ENCODE measurements at regions not wholly inside any gene's neighbourhood (a gene's known extent, or its start where the extent isn't known, plus 50 kb on each side); places are given as distances from the start of the nearest gene placed in this dataset.

DNA sequence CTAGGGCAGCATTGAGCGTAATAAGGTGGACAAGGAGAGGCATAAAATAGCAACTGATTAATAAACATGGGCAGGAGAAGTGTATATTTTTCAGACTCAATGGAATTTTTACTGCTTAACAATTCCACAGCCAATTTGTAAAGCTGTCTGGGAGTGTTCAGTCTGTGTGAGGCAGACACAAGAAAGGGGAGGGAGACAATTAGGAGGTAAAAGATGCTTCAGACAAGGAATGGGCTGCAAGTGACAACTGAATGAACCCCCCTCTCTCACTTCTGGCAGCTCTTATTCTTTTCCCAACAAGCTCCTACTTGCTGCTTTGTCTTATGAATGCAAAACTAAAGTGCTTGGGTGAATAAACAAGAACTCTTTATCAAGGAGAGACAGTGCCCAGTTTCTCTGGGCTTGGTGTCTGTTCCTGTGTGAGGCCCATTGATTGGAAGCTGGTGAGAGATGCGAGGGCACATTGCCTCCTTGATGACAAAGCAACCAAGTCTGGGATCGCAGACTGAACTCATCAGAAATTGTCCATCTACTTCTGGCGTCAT, 575.3 kb downstream of the RNF144B start:
- Histone ChIP-seq H3F3A (ENCODE audit: insufficient read depth, low read depth) (no peaks in the 10 kb centered on the region), H3K4me1 (replicated peaks; ENCODE audit: insufficient read depth) (no peaks in the 10 kb centered on the region), H3K36me3 (ENCODE audit: low read depth) (no peaks in the 10 kb centered on the region), H3K9me3 (ENCODE audit: insufficient read depth, low read depth) (no peaks in the 10 kb centered on the region), H3K9me2 (ENCODE audit: insufficient read depth) (no peaks in the 10 kb centered on the region), H3K4me3 (no peak overlapping the region), H3K27me3 (ENCODE audit: insufficient read depth, low read depth) (no peaks in the 10 kb centered on the region), H2AFZ (no peak overlapping the region), H3K27ac (no peak overlapping the region), H4K20me1 (ENCODE audit: insufficient read depth) (no peaks in the 10 kb centered on the region), H3K4me2 (no peak overlapping the region), H3K79me2 (ENCODE audit: low read depth) (no peaks in the 10 kb centered on the region)
- no TSS peak for BruUV-seq (replicated peaks)
- intact Hi-C loops (cut with micrococcal nuclease; ENCODE audit: unreplicated experiment), result no loop called here
- no peak for DNase-seq
- ChIA-PET CTCF (no interaction called here), POLR2A (ENCODE audit: unreplicated experiment) (no interaction called here)
- TF ChIP-seq, protein P1, sequence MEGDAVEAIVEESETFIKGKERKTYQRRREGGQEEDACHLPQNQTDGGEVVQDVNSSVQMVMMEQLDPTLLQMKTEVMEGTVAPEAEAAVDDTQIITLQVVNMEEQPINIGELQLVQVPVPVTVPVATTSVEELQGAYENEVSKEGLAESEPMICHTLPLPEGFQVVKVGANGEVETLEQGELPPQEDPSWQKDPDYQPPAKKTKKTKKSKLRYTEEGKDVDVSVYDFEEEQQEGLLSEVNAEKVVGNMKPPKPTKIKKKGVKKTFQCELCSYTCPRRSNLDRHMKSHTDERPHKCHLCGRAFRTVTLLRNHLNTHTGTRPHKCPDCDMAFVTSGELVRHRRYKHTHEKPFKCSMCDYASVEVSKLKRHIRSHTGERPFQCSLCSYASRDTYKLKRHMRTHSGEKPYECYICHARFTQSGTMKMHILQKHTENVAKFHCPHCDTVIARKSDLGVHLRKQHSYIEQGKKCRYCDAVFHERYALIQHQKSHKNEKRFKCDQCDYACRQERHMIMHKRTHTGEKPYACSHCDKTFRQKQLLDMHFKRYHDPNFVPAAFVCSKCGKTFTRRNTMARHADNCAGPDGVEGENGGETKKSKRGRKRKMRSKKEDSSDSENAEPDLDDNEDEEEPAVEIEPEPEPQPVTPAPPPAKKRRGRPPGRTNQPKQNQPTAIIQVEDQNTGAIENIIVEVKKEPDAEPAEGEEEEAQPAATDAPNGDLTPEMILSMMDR (conservative IDR thresholded peaks at IDR 0.05), result no peak
- no peak for TF ChIP-seq EZH2 (IDR thresholded peaks at IDR 0.05; ENCODE audit: low read depth)

- H3K9me3 ChIP-seq (ENCODE audit: insufficient read depth, low read depth), result no peaks in the 10 kb centered on the region
- no peak overlapping the region for H2AFZ ChIP-seq
- ChIA-PET POLR2A (ENCODE audit: unreplicated experiment) (no interaction called here), CTCF (no interaction called here)
- H3F3A ChIP-seq (ENCODE audit: insufficient read depth, low read depth), result no peaks in the 10 kb centered on the region
- no peak overlapping the region for H3K4me2 ChIP-seq
- no peaks in the 10 kb centered on the region for H3K79me2 ChIP-seq (ENCODE audit: low read depth)
- no peak for TF ChIP-seq EZH2 (IDR thresholded peaks at IDR 0.05; ENCODE audit: low read depth)
- TF ChIP-seq, protein P1 (conservative IDR thresholded peaks at IDR 0.05), result no peak
- no peaks in the 10 kb centered on the region for H3K9me2 ChIP-seq (ENCODE audit: insufficient read depth)
- intact Hi-C loops (cut with micrococcal nuclease; ENCODE audit: unreplicated experiment), result no loop called here
- H3K27ac ChIP-seq, result no peak overlapping the region
- H3K27me3 ChIP-seq (ENCODE audit: insufficient read depth, low read depth), result no peaks in the 10 kb centered on the region
- H3K4me3 ChIP-seq, result no peak overlapping the region
- no peaks in the 10 kb centered on the region for H3K36me3 ChIP-seq (ENCODE audit: low read depth)
- BruUV-seq (replicated peaks), result no TSS peak
- no peaks in the 10 kb centered on the region for H4K20me1 ChIP-seq (ENCODE audit: insufficient read depth)
- DNase-seq, result no peak
- no peaks in the 10 kb centered on the region for H3K4me1 ChIP-seq (replicated peaks; ENCODE audit: insufficient read depth)
Observed at GRCh38 chr6:18963439-18963838, 576.3 kb downstream of the RNF144B start.

- no peak for TF ChIP-seq EZH2 (IDR thresholded peaks at IDR 0.05; ENCODE audit: low read depth)
- TF ChIP-seq, protein P1 (conservative IDR thresholded peaks at IDR 0.05), result no peak
- ChIA-PET CTCF (no interaction called here), POLR2A (ENCODE audit: unreplicated experiment) (no interaction called here)
- Histone ChIP-seq H3K9me2 (ENCODE audit: insufficient read depth) (no peaks in the 10 kb centered on the region; the same call in 1 of the 2 replicates), H3F3A (ENCODE audit: insufficient read depth, low read depth) (no peaks in the 10 kb centered on the region), H4K20me1 (ENCODE audit: insufficient read depth) (no peaks in the 10 kb centered on the region), H3K9me3 (ENCODE audit: insufficient read depth, low read depth) (no peaks in the 10 kb centered on the region), H3K27ac (no peak overlapping the region), H3K4me1 (replicated peaks; ENCODE audit: insufficient read depth) (no peaks in the 10 kb centered on the region), H3K36me3 (ENCODE audit: low read depth) (no peaks in the 10 kb centered on the region), H3K4me3 (no peak overlapping the region), H2AFZ (no peak overlapping the region), H3K79me2 (ENCODE audit: low read depth) (no peaks in the 10 kb centered on the region), H3K4me2 (no peak overlapping the region), H3K27me3 (ENCODE audit: insufficient read depth, low read depth) (no peaks in the 10 kb centered on the region)
- intact Hi-C loops (cut with micrococcal nuclease; ENCODE audit: unreplicated experiment), result no loop called here
- BruUV-seq (replicated peaks), result no TSS peak
- no peak for DNase-seq
Observed at GRCh38 chr6:18973251-18973650, 586.1 kb downstream of the RNF144B start.

Measured in PC-9 (cell line).